ENCODE measurements at regions not wholly inside any gene's neighbourhood (a gene's known extent, or its start where the extent isn't known, plus 50 kb on each side); places are given as distances from the start of the nearest gene placed in this dataset.
"Not testable (repeated sequence)": the region's sequence is repeated elsewhere in the genome, so short reads cannot be mapped to it uniquely, and the experiment has no call there.

DNA sequence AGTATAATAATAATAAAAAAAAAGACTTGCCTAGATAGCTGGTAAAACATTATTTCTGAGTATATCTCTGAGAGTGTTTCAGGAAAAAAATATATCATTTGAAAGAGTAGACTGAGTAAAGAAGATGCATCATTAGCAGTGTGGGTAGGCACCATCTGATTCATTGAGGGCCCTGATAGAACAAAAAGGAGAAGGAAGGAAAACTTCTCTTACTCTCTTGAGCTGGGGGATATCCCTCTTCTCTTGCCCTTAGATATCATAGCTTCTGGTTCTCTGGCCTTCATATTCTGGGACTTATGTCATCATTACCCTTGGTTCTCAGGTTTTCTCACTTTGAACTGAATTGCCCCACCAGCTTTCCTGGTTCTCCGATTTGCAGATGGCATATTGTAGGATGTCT lies 177.6 kb upstream of the EDNRB start:
- no peak for DNase-seq (ENCODE audit: low read depth in 2 of 2, low spot score in 1 of 2)

- DNase-seq (ENCODE audit: low read depth in 2 of 2, low spot score in 1 of 2), result no peak
These were observed 169.5 kb upstream of the EDNRB start for GRCh38 chr13:78087966-78088678.

GRCh38 chr13:78085434-78086225 lies 167.0 kb upstream of the EDNRB start:
- DNase-seq (ENCODE audit: low read depth in 2 of 2, low spot score in 1 of 2), result no peak

DNA sequence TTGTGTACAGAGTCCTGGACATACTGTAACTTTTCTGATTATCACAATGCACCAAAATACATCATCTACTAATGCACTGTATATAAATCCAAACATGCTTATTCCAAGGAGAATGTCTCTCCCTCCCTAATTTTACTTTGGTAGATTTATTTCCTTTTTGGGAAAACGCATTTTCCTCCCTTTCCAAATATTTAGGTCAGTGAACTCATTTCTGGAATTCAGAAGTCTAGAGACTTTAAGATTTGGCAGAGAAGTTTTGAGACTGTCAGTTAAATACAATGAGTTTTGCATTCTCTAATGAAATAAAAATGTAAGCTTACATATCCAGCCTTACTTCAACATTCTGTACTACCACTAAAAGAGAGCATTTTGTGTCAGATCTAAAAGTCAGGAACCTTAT lies 165.8 kb upstream of the EDNRB start:
- DNase-seq (ENCODE audit: low read depth in 2 of 2, low spot score in 1 of 2), result no peak

DNA sequence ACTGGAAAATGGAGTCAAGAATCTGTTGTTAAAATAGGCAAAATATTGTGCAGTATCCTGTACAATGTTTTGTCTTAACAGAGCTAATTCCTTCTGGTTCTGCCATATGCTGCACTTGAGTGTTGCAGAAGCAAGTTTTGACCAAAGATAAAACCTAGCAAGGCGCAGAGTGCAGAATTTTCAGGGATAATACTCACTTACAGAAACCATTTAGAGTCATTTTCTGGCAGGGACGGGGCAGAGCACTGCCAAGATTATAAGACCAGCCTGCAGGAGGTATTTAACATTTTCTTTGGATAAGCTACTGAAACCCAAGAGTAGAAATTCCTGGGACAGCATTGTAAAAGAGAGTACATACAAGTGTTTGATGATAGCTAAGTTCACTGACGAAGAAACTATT lies 159.5 kb upstream of the EDNRB start:
- DNase-seq (ENCODE audit: low read depth in 2 of 2, low spot score in 1 of 2), result no peak

DNA sequence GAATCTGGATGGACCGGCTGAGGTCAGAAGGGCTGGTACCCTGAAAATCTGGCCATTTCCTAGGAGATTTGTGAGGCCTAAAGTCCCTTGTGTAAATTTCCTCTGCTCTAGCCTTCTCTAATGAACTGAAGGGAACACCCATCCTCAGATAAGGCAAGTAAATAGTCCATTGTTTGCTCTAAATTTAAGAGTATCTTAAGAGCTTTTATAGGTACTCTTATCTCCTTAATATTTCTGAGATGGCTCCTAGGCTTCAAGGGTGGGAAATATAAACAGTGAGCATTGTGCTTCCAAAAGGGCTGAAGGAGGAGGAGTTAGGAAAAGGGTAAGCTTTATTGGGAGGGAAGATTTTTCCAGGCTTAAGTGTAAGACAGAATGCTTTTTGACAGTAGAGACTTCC lies 148.7 kb upstream of the EDNRB start:
- no peak for DNase-seq (ENCODE audit: low read depth in 2 of 2, low spot score in 1 of 2)

DNA sequence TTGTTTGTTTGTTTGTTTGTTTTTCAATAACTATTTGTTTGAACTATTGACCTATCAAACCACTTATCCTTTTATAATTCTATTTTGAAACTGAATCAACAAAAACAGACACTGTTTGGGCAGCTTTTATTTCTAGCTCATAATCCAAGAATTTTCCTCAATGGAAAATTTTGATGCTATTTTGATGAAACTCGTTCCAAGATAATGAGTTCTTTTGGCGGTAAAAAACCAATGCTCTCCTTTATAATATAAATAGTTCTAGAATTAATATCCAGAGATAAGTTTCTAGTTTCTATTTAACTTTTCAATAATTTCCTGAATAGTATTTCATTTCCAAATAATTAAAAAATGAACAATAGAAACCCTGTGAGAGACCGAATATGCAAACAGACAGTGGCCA lies 146.5 kb upstream of the EDNRB start:
- DNase-seq (ENCODE audit: low read depth in 2 of 2, low spot score in 1 of 2), result no peak

DNA sequence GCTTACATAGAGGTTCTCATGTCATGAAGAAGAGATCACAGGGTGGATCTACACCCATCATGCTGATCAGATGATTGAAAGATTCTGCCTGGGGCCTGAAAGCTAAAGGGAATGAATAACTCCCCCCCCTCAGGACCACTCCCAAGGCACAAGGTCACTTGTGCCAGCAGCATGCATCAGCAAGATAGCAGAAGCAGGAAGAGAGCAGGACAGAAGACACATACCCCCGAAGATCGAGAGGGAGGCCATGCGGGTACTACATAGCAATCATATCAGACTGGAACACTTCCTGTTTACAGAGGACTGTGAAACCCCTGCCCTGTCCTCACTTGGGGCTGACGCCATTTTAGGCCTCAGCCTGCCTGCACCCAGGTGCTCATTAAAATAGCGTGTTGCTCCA lies 143.2 kb upstream of the EDNRB start:
- no peak for DNase-seq (ENCODE audit: low read depth in 2 of 2, low spot score in 1 of 2)

GRCh38 chr13:78060966-78061365 lies 142.3 kb upstream of the EDNRB start:
- no peak for DNase-seq (ENCODE audit: low read depth in 2 of 2, low spot score in 1 of 2)

- not testable (repeated sequence) for DNase-seq (ENCODE audit: low read depth in 2 of 2, low spot score in 1 of 2)
These were observed 138.2 kb upstream of the EDNRB start for GRCh38 chr13:78056865-78057264.

- no peak for DNase-seq (ENCODE audit: low read depth in 2 of 2, low spot score in 1 of 2)
These were observed 135.5 kb upstream of the EDNRB start for GRCh38 chr13:78054157-78054556.

GRCh38 chr13:78047151-78047550 lies 128.5 kb upstream of the EDNRB start:
- DNase-seq (ENCODE audit: low read depth in 2 of 2, low spot score in 1 of 2), result no peak

GRCh38 chr13:78046331-78046730 lies 127.7 kb upstream of the EDNRB start:
- no peak for DNase-seq (ENCODE audit: low read depth in 2 of 2, low spot score in 1 of 2)

DNA sequence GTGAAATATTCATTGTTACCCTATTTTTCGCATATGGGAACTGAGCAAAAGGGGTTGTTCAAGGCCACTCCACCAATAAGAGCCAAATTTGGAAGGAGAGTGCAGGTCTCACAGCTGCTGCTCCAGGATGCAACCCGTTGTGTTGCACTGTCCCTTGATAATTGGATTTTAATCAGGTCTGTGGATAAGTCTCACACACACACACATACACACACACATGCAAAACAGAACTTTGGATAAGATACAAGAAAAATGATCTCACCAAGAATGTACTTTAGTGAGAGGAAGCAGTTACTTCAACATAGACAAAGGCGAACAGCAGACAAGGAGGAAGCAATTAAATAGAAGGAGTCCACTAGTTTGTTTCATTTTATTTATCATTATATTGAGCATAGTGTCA lies 127.3 kb upstream of the EDNRB start:
- DNase-seq (ENCODE audit: low read depth in 2 of 2, low spot score in 1 of 2), result no peak

DNA sequence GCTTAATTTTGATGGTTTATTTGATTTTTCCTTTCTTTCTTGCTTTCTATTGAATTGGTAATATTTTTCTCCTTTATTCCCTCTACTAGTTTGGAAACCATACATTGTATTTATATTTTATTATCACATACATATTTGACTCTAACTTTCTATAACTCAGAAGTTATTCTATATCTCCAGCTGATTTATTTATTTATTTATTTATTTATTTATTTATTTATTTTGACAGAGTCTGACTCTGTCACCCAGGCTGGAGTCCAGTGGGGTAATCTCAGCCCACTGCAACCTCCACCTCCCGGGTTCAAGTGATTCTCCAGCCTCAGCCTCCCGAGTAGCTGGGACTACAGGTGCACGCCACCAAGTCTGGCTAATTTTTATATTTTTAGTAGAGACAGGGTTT lies 122.7 kb upstream of the EDNRB start:
- not testable (repeated sequence) for DNase-seq (ENCODE audit: low read depth in 2 of 2, low spot score in 1 of 2)

- DNase-seq (ENCODE audit: low read depth in 2 of 2, low spot score in 1 of 2), result no peak
These were observed 121.7 kb upstream of the EDNRB start for GRCh38 chr13:78040205-78040830.

GRCh38 chr13:78036841-78037240 lies 118.2 kb upstream of the EDNRB start:
- no peak for DNase-seq (ENCODE audit: low read depth in 2 of 2, low spot score in 1 of 2)

- DNase-seq (ENCODE audit: low read depth in 2 of 2, low spot score in 1 of 2), result no peak
These were observed 116.9 kb upstream of the EDNRB start for GRCh38 chr13:78035500-78035899.

DNA sequence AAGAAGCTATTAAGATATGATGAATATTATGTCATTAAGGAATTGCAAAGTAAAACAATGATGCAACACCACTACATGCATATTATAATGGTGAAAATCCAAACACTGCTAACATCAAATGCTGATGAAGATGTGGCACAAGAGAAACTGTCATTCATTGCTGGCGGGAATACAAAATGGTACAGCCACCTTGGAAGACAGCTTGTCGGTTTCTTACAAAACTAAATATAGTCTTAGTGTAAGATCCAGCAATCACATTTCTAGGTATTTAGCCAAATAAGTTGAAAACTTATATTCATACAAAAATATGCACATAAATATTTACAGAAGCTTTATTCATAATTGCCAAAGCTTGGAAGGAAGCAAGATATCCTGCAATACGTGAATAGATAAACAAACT lies 114.9 kb upstream of the EDNRB start:
- DNase-seq (ENCODE audit: low read depth in 2 of 2, low spot score in 1 of 2), result no peak

DNA sequence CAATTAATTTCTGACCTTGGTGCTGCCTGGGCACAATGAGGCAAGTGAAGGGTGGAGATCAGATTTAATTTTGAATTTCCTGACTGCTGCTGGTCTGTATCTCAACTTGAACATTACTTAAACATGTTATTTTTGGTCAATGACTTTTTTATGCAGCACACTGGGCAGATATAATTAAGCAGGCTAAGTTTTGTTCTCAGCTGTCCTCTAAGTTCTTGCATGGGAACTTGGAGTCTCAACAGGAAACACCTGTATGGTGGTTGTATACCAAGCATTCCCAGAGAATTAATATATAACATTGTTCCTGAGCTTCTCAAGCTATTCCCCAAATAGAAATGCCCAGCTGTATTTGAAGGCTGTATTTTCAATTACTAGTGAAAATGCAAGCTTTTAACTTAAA lies 113.5 kb upstream of the EDNRB start:
- DNase-seq (ENCODE audit: low read depth in 2 of 2, low spot score in 1 of 2), result no peak

DNA sequence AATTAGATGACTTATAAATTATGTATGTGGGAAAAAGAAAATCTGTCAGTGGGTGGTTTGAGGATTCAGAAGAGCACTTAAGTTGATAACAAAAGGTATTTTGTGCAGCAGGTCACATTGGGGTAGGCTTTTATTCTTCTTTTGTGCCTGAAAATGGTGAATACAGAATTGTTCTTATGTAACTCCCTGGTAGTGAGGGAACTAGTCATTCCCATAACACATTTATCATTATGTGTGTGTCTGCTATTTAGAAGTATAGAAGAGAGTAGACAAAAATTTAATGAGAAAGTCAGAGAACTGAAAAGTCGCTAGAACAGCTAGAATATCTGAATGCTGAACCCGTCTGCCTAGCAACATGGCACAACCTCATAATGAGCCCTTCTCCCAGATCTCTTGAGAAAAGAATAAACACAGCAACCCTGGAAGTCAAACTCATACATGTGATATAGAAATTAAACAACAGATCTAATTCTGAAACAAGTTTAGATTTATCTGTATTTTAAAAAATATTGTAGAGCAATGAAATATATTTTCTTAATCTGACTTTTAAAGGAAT lies 111.8 kb upstream of the EDNRB start:
- no peak for DNase-seq (ENCODE audit: low read depth in 2 of 2, low spot score in 1 of 2)

DNA sequence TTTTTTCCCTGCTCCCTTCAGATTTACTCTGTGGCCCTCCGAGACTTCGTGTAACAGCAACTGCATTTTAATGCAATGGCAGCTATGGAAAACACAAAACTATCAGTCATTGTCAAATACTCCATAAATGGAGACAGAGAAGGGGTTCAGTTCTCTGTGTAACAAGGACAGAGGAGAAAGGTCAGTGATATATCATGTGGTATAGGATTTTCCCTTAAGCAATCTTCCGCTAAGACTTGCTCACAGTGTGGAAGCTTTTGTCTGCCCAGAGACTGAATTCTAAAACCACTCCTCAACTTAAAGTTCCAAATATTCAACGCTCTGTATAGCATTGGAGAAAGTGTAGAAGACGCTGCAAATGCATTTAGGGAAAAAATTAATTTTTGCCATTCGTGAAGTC lies 111.3 kb upstream of the EDNRB start:
- no peak for DNase-seq (ENCODE audit: low read depth in 2 of 2, low spot score in 1 of 2)
